ENCODE measurements at regions not wholly inside any gene's neighbourhood (a gene's known extent, or its start where the extent isn't known, plus 50 kb on each side); places are given as distances from the start of the nearest gene placed in this dataset.

GRCh38 chr19:30923621-30924020, 425.6 kb downstream of the TSHZ3 start:
- TF ChIP-seq GATA2 (IDR thresholded peaks at IDR 0.05; ENCODE audit: low read depth, low read length) (no peak), GATA3 (IDR thresholded peaks at IDR 0.05; ENCODE audit: low read depth, low read length) (no peak)
